EH (cell line): ENCODE measurements at regions not wholly inside any gene's neighbourhood (a gene's known extent, or its start where the extent isn't known, plus 50 kb on each side); places are given as distances from the start of the nearest gene placed in this dataset.
A peak's percentile ranks its signal among the peaks of the same experiment; 100 is the strongest.
"Not testable (repeated sequence)": the region's sequence is repeated elsewhere in the genome, so short reads cannot be mapped to it uniquely, and the experiment has no call there.

Source experiments
- DNase-seq: peaks from one replicate; pipeline ENCODE4 v3.0.0-alpha.2; 2015; ENCODE audit warnings: low read depth

DNA sequence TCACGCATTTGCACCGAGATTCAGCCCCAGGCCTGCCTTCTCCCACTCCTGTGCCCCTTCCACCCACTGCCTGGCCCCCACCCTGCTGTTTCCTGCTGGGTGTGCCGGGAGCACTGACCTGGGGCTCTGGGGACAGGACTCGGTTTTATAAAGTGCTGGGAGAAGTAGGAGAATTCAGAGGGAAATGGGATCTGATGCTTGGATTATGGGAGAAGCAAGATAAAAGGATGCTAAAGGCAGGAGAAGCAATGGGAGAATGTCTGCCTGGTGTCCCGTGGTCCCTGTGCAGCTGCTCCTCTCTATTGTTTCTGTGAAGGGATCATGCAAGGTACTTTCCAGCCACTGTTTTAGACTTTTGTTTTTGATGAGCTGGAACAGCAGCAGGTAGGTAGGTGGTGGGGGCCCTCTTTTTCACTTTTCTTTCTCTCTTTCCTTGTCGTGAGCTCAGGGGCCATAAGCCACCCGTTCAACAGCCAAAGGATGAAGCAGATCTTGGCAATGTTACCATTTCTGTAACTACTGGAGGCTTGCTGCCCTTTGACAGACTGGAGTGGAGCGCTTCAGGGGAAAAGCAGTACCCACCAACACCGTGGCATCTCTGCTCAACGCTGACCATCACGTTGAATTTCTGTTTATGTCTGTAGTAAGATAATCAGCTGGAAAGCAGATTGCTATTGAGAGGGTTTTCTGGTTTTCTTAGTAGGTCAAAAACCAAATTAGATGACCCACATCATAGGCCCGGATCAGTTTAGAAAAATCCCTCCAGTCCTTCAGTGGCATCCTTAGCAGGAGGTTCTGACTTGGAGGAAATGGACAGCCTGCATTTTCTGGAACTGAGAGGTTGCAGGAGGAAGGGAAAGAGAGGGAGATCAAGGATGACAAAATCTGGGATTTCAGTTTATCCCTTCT is 63.8 kb upstream of the ENPP6 start:
- no peak for DNase-seq

DNA sequence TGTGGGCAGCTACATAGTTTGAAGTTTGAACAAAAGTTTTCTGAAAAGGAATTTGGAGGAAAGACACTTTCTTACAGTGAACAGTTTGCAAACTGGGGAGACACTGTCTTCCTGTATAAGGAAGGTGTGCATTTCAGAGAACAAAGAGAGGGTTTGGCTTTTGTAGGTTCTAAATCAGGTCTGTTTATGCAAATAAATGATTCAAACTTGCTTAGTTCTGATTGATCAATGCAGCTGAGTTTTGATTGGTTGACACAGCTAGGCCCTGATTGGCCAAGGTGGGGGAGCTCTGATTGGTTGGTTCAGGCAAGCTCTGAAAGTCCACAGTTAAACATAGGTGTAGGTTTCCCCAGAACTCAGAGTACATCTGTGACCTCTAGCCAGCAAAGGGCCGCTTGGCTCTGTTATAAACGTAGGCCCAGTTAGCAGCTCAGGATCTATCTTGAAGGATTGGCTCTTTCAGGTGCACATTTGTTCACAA is 63.0 kb upstream of the ENPP6 start:
- DNase-seq, result no peak

DNA sequence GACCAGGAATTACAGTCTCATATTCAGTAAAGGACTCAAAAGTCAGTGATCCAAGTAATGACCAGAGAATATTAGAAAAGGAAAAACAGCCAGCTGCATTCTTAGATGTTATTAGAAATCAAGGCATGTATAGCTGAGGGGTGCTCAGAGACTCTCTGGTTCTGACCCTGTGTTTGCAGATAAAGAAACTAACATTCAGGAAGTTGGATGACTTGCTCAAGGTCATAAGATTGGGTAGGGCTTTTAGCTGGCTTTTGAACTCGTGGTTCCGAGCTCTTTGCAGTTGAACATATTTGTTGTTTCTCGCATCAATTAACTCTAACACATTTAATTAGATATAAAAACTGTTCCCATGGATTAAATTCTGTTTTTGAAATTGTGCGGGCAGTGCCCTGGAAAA is 62.5 kb upstream of the ENPP6 start:
- DNase-seq, result no peak

DNA sequence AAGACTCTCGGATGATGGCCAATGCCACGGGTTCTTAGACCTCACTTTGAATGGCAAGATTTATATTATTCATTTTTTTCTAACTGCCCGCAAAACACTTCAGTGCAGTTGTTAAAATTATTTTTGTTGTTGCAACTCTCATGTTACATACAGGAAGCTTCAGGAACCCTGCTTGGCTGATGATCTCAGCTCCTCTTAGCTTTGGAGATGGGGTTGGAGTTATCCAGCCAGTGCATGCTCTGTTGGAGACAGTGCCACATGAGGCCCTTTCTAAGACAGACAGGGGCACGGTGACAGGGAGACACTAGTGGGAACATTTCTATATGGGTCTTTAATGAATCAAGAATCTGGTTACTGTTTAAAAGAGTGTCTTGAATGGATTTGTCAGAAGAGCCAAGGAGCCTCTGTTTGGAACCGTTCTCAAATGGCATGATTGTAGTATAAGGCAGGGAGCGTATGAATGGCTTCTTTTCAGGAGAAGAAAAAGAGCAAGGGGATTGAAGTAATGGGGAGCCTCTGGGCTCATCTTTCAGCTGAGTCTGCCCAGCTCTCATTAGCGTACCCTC is 61.9 kb upstream of the ENPP6 start:
- DNase-seq, result no peak

DNA sequence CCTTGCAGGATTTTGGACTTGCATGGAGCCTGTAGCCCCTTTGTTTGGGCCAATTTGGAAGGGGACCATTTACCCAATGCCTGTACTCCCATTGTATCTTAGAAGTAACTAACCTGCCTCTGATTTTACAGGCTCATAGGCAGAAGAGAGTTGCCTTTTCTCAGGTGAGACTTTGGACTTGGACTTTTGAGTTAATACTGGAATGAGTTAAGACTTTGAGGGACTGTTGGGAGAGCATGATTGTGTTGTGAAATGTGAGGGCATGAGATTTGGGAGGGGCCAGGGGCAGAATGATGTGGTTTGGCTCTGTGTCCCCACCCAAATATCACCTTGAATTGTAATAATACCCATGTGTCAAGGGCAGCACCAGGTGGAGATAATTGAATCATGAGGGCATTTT is 60.1 kb upstream of the ENPP6 start:
- DNase-seq, result not testable (repeated sequence)

DNA sequence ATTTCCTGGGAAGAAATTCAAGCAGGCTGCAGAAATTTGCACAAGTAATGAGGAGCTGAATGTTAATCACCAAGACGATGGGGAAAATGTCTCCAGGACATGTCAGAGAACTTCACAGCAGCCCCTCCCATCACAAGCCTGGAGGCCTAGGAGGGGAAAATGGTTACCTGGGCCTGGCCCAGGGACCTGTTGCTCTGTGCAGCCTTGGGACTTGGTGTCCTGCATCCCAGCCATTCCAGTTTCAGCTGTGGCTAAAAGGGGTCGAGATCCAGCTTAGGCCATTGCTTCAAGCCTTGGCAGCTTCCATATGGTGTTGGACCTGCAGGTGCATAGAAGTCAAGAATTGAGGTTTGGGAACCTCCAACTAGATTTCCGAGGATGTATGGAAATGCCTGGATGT is 59.3 kb upstream of the ENPP6 start:
- not testable (repeated sequence) for DNase-seq

DNA sequence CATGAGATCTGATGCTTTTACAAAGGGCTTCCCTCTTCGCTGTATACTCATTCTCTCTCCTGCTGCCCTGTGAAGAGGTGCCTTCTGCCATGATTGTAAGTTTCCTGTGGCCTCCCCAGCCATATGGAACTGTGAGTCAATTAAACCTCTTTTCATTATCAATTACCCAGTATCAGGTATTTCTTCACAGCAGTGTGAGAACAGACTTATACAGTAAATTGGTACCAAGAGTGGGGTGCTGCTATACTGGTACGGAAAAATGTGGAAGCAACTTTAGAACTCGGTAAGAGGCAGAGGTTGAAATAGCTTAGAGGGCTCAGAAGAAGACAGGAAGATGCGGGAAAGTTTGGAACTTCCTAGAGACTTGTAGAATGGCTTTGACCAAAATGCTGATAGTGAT is 58.7 kb upstream of the ENPP6 start:
- DNase-seq, result not testable (repeated sequence)

DNA sequence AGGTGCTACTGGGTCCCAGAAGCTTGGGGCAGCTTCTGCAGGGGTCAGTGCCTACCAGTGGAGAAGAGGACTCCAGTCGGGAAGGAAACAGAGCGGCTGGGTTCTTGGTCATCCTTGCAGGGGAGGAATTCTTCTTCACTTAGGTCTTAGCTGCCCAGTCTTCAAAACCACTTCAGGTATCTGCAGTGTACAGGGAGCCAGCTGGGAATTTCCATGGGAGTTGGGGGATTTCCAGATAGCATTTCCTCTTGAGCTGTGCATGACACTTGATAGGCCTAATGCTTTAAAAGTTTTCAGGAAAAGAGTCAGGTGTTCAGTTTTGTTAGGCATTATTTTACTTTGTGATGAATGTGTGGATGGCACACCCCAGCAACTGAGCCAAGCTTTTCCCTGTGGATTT is 58.1 kb upstream of the ENPP6 start:
- DNase-seq, result no peak

DNA sequence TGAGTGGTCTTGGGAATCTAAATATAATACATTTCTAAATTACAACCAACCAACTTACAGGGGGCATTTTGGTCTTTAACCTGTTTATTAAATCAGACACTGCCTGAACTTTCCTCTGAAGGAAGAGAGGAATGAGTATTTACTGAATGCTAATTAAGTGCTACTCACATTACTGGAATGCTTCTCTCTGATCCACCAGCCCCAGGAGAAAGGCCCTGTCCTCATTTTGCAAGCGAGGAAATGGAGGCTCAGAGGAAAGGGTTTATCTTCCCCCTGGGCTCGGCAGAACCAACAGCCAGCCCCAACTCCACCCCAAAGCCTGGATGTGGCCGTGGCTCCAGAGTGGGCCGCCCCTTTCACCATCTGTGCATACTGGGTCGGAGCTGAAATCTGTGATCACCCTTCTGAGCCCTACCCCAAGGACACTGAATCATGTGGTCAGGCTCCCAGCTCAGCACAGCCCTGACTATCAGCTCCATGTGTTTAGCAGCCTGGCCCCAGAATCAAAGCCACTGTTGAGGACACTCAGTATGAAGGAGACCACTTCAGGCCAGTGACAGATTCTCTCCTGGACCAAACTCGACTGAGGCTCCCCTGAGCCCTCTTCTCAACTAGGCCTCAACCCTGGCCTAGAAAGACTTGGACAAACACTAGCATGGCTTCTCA is 56.7 kb upstream of the ENPP6 start:
- peak; percentile 46 for DNase-seq

DNA sequence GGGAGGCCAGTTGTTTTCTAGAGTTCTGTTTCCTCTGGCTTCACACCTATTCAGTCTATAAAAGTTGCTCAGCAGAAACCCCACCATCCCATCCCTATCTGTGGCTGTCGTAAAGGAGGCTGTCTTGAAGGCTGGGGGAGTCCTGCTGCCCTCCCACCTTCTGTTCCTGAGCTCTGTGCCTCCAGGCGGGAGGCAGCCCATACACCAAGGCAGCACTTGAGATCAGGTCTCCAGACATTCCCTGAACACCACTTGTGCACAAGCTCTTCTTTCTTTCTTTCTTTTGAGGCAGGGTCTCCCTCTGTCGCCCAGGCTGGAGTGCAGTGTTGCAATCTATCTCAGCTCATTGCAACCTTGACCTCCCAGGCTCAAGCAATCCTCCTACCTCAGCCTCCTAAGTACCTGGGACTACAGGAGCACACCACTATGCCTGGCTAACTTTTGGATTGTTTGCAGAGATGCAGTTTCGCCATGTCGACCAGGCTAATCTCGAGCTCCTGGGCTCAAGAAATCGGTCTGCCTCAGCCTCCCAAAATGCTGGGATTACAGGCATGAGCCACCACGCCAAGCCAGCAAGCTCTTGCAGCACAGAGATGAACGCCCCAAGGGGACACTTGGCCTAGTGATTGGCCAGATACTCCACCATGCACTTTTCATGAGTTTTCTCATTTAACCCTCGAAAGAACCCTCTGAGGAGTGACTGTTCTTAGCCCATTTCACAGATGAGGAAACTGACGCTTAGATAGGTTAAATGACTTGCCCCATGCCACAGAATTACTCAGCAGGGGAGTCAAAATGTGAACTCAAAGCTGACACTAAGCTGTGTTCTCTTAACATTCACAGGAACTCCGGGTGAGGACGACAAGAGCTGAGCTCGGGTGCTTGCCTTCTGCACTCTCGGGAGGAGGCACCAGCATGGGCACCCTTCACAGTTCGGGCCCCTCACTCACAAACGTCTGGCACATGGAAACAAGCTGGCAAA is 55.8 kb upstream of the ENPP6 start:
- DNase-seq, result no peak

DNA sequence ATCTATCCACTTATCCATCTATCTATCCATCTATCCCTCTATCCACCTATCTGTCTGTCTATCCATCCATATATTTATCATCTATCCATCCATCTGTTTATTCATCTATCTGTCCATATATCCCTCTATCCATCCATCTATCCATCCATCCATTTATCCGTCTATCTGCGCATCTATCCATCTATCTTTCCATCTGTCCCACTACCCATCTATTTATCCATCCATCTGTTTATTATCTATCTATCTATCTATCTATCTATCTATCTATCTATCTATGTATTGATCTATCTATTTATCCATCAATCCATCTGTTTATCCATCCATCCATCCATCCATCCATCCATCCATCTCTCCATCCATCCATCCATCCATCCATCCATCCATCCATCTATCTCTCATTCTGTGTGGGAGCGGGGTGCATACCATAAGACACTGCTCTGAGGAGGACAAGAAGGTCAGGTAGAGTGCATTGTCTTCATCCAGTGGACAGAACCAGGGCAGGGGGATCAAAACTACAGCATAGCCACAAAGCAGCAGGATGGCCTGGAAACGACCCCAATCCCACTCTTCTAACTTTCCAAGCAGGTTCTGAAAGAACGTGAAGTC is 53.2 kb upstream of the ENPP6 start:
- DNase-seq, result no peak

DNA sequence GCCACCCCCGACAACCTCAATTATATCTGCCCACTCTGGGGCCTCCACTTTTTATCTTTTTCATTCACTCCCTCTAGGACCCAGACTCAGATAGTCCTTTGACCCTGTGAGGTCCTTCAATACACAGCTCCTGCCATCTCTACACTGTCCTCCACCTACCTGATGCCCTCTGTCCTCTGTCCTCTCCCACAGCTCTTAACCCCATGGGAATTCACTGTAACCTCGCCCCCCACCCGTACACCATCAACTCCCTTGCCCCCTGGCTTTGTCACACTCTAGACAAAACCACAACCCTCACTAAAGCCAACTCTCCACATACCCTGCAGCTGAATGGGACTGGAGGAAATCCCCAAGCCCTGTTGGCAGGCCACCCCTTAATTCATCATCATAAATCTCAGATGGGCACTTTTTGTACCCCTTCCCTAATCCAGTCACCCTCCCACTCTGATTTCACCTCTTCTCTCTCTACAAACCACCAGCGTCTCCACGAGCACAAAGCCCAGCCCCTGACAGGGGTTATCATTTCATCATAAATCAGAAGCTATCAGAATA is 52.3 kb upstream of the ENPP6 start:
- DNase-seq, result no peak

DNA sequence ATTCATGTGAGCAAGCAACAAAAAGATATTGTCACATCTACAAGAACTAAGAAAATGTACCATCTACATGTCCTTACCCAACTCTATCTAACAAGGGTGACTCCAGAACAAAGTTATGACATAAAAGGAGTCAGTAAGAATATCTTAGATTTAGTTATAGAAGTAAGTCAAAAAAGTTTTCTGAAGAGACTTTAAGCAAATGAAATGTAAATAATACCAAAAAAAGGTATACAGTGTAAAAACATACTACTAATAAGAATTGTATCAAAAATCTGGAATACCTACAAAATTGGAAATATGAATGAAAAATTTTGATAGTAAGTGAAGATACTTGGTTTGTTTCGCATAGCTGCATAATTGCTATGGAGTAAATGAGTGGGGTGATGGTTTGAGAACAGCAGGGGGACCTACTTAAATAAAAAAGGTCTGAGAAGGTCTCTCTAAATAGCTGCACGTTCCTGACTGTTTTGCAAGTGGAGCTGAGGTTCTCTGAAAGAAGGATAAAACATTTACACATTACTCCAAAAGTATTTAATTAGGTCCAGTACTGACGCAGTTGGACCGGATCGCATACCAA is 51.0 kb upstream of the ENPP6 start:
- DNase-seq, result no peak

DNA sequence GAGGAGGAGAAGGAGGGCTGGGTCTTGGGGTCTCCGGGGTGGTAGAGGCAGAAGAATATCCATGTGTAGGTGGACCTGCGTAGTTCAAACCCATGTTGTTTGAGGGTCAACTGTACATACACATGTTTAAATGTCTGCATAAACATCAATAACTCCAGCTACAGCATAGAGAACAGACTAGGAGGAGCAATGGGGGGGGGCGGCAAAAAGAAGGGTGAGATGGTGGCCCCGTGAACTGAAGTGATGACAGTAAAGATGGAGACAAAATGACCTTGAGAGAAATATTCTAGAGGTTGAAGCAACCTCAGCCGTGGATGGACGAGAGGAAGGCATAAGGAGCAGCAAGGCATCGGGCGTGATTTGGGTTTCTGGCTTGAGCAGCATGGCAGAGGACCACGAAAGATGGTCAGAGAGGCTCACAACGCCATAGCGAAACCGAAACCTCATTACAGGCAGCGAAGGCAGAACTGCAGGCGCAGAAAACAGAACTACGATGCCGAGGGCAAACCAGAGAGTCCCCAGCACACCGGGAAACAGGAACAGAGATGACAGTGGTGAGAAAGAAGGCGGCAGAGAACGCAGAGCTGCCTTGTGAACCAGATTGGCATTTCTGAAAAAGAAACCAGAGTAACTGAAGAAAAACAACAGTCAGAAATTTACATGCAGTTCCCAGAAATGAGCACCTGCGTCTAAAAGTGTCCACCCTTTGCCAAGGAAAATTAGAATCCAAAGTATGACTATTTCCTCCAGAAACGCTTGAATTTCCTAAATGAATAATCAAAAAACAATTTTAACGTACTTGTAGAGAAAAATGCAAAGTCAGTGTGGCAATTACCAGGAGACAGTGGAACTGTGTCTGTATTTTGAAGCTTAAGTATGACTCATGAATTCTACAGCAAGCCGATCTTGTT is 50.3 kb upstream of the ENPP6 start:
- peak; percentile 92 for DNase-seq
